H1 (cell line): ENCODE measurements at regions not wholly inside any gene's neighbourhood (a gene's known extent, or its start where the extent isn't known, plus 50 kb on each side); places are given as distances from the start of the nearest gene placed in this dataset.

Source experiments
- CTCF ChIA-PET: fragments of 300-600 bp; sonication (Branson Sonifier 250); formaldehyde crosslinking; loops from one replicate; lab custom pipeline; 2021; ENCODE audit not compliant: partially characterized antibody; lab: Charles Lee
- POLR2A ChIA-PET: fragments of 300-600 bp; sonication (Branson Sonifier 250); formaldehyde crosslinking; loops from one replicate; lab custom pipeline; 2021; ENCODE audit warnings: inconsistent platforms; ENCODE audit not compliant: partially characterized antibody; lab: Charles Lee
- DNase-seq, 2 experiments: peaks; one replicate each; pipeline versions ENCODE4 v3.0.0 to v3.0.0-alpha.2; 2010 to 2022; ENCODE audit warnings: low spot score in 2 of 2, low read depth in 1 of 2, mixed read lengths in 1 of 2
- FAIRE-seq: peaks from 2 replicates; lab custom pipeline; 2011; peaks lifted over from hg19 to GRCh38; lab: Jason Lieb, UNC
- H2AFZ ChIP-seq: 2 replicates; pipeline ENCODE4 v1.8.1; 2012; ENCODE audit warnings: low read length, inconsistent platforms
- H2AK5ac ChIP-seq: 2 replicates; pipeline ENCODE4 v1.6.1; 2013; ENCODE audit warnings: low read depth, low read length
- H2BK120ac ChIP-seq: replicated peaks from 2 replicates; pipeline ENCODE3; 2013; ENCODE audit warnings: low read depth, low read length, inconsistent platforms
- H2BK12ac ChIP-seq: 2 replicates; pipeline ENCODE4 v1.6.1; 2013; ENCODE audit warnings: low read depth, low read length
- H2BK15ac ChIP-seq: 2 replicates; pipeline ENCODE4 v1.6.1; 2013; ENCODE audit warnings: low read length
- H2BK20ac ChIP-seq: 2 replicates; pipeline ENCODE4 v1.6.1; 2013; ENCODE audit warnings: low read length
- H2BK5ac ChIP-seq: 2 replicates; pipeline ENCODE4 v1.6.1; 2013; ENCODE audit warnings: low read depth, low read length
- H3K14ac ChIP-seq: 2 replicates; pipeline ENCODE4 v1.6.1; 2013; ENCODE audit warnings: inconsistent platforms; ENCODE audit not compliant: insufficient read length
- H3K18ac ChIP-seq: 2 replicates; pipeline ENCODE4 v1.6.1; 2013; ENCODE audit warnings: low read length; ENCODE audit errors: extremely low read depth
- H3K23ac ChIP-seq: 2 replicates; pipeline ENCODE4 v1.6.1; 2013; ENCODE audit warnings: inconsistent platforms; ENCODE audit not compliant: insufficient read length
- H3K23me2 ChIP-seq: 2 replicates; pipeline ENCODE4 v1.6.1; 2013; ENCODE audit warnings: low read depth, low read length
- H3K27ac ChIP-seq: 2 replicates; pipeline ENCODE4 v1.6.1; 2011; ENCODE audit warnings: low read depth, low read length, inconsistent platforms
- H3K27me3 ChIP-seq, 4 experiments: replicated peaks in 1 of 4; 1 replicate in 1 of 4; 2 replicates in 3 of 4; pipeline versions ENCODE4 v1.6.1 to v1.8.1; 2011 to 2013; ENCODE audit warnings: low read length in 3 of 4, mild to moderate bottlenecking in 3 of 4, inconsistent platforms in 2 of 4, mixed read lengths in 2 of 4, moderate library complexity in 1 of 4; ENCODE audit not compliant: control insufficient read depth in 3 of 4, insufficient read depth in 3 of 4; ENCODE audit errors: extremely low read depth in 1 of 4
- H3K36me3 ChIP-seq, 4 experiments: 2 replicates each; pipeline versions ENCODE4 v1.6.1 to v1.8.1; 2011 to 2013; ENCODE audit warnings: mild to moderate bottlenecking in 4 of 4, low read length in 3 of 4, moderate library complexity in 2 of 4, control low read depth in 1 of 4, inconsistent platforms in 1 of 4; ENCODE audit not compliant: insufficient read depth in 4 of 4, control insufficient read depth in 2 of 4
- H3K4ac ChIP-seq: replicated peaks from 2 replicates; pipeline ENCODE3; 2013; ENCODE audit warnings: low read length, low read depth, mixed read lengths, inconsistent platforms; ENCODE audit not compliant: insufficient read length
- H3K4me1 ChIP-seq, 4 experiments: replicated peaks in 1 of 4; 1 replicate in 1 of 4; 2 replicates in 3 of 4; pipeline versions ENCODE4 v1.6.1 to v1.8.1; 2011 to 2013; ENCODE audit warnings: low read length in 3 of 4, inconsistent platforms in 2 of 4, mixed read lengths in 1 of 4; ENCODE audit not compliant: insufficient read depth in 4 of 4, control insufficient read depth in 3 of 4
- H3K4me2 ChIP-seq, 2 experiments: 2 replicates each; pipeline versions ENCODE4 v1.6.1 to v1.8.1; 2011 to 2013; ENCODE audit warnings: low read depth in 2 of 2, low read length in 2 of 2, control low read depth in 1 of 2, inconsistent platforms in 1 of 2, mild to moderate bottlenecking in 1 of 2; ENCODE audit not compliant: insufficient read depth in 1 of 2
- H3K4me3 ChIP-seq, 4 experiments: fragments of 200-600, 300-600 bp in 1 of 4; sonication (generic), shearing (Covaris generic), sonication (Bioruptor Twin) in 1 of 4; 2 replicates each; pipeline versions ENCODE4 v1.5.1 to v1.8.1; 2011 to 2016; ENCODE audit warnings: low read length in 4 of 4, low read depth in 3 of 4, control low read depth in 2 of 4, inconsistent platforms in 2 of 4, mild to moderate bottlenecking in 2 of 4, mixed read lengths in 1 of 4, moderate library complexity in 1 of 4; ENCODE audit not compliant: insufficient read depth in 2 of 4; ENCODE audit errors: extremely low read depth in 1 of 4
- H3K56ac ChIP-seq: replicated peaks from 2 replicates; pipeline ENCODE3; 2013; ENCODE audit warnings: low read depth, mild to moderate bottlenecking, mixed read lengths, low read length, inconsistent platforms; ENCODE audit not compliant: insufficient read length
- H3K79me1 ChIP-seq: 2 replicates; pipeline ENCODE4 v1.6.1; 2013; ENCODE audit warnings: low read depth, low read length, control low read depth
- H3K79me2 ChIP-seq, 2 experiments: 2 replicates each; pipeline versions ENCODE4 v1.6.1 to v1.8.1; 2012 to 2013; ENCODE audit warnings: low read length in 2 of 2, mild to moderate bottlenecking in 2 of 2, inconsistent platforms in 1 of 2; ENCODE audit not compliant: insufficient read depth in 2 of 2, control insufficient read depth in 1 of 2
- H3K9ac ChIP-seq, 4 experiments: replicated peaks in 1 of 4; 1 replicate in 1 of 4; 2 replicates in 3 of 4; pipeline versions ENCODE4 v1.6.1 to v1.8.1; 2011 to 2013; ENCODE audit warnings: low read depth in 3 of 4, low read length in 3 of 4, control low read depth in 2 of 4, mild to moderate bottlenecking in 2 of 4, moderate library complexity in 2 of 4, inconsistent platforms in 1 of 4; ENCODE audit errors: extremely low read depth in 1 of 4
- H3K9me3 ChIP-seq, 2 experiments: 2 replicates each; pipeline versions ENCODE4 v1.6.1 to v1.8.1; 2012 to 2013; ENCODE audit warnings: mild to moderate bottlenecking in 2 of 2, moderate library complexity in 2 of 2, control low read depth in 1 of 2, inconsistent platforms in 1 of 2, low read depth in 1 of 2, low read length in 1 of 2, mixed read lengths in 1 of 2; ENCODE audit not compliant: insufficient read depth in 2 of 2
- H4K20me1 ChIP-seq, 2 experiments: replicated peaks in 1 of 2; 2 replicates each; pipeline versions ENCODE3 to v1.8.1; 2011 to 2013; ENCODE audit warnings: inconsistent platforms in 2 of 2, low read length in 2 of 2, mild to moderate bottlenecking in 1 of 2; ENCODE audit not compliant: insufficient read depth in 2 of 2, control insufficient read depth in 1 of 2
- H4K5ac ChIP-seq: 2 replicates; pipeline ENCODE4 v1.6.1; 2013; ENCODE audit warnings: low read length, low read depth, mixed read lengths, inconsistent platforms; ENCODE audit not compliant: insufficient read length
- H4K8ac ChIP-seq: 2 replicates; pipeline ENCODE4 v1.8.0; 2013; ENCODE audit warnings: mild to moderate bottlenecking, moderate library complexity, low read length, inconsistent platforms; ENCODE audit not compliant: insufficient read depth; ENCODE audit errors: extremely low read depth
- H4K91ac ChIP-seq: replicated peaks from 2 replicates; pipeline ENCODE3; 2013; ENCODE audit warnings: low read length, mixed read lengths, inconsistent platforms; ENCODE audit not compliant: insufficient read length
- ASH2L ChIP-seq: fragments of 200-600, 300-600 bp; sonication (generic); IDR thresholded peaks from one replicate; pipeline ENCODE4 v1.7.1; 2017; ENCODE audit warnings: low read length
- ATF2 ChIP-seq: IDR thresholded peaks from 2 replicates; pipeline ENCODE4 v1.6.1; 2012; ENCODE audit warnings: low read length, inconsistent platforms
- CHD1 ChIP-seq: IDR thresholded peaks from 2 replicates; pipeline ENCODE4 v1.6.1; 2012; ENCODE audit warnings: low read depth, low read length, improper control_type of control experiment
- CREB1 ChIP-seq: IDR thresholded peaks from 2 replicates; pipeline ENCODE4 v1.6.1; 2012; ENCODE audit warnings: inconsistent platforms
- EGR1 ChIP-seq: IDR thresholded peaks from 2 replicates; pipeline ENCODE4 v1.6.1; 2011; ENCODE audit warnings: low read depth, low read length, borderline replicate concordance
- FOSL1 ChIP-seq: IDR thresholded peaks from 2 replicates; pipeline ENCODE4 v1.6.1; 2011; ENCODE audit warnings: mild to moderate bottlenecking, low read depth, low read length, moderate library complexity; ENCODE audit not compliant: insufficient read depth
- GABPA ChIP-seq: IDR thresholded peaks from 2 replicates; pipeline ENCODE4 v1.6.1; 2011; ENCODE audit warnings: mild to moderate bottlenecking, low read length, moderate library complexity, borderline replicate concordance; ENCODE audit not compliant: insufficient read depth
- KDM4A ChIP-seq: IDR thresholded peaks from one replicate; pipeline ENCODE4 v1.7.1; 2012; ENCODE audit warnings: low read depth, mild to moderate bottlenecking, moderate library complexity, low read length, inconsistent platforms; ENCODE audit not compliant: severe bottlenecking
- KDM5A ChIP-seq: fragments of 200-600 bp; IDR thresholded peaks from 2 replicates; pipeline ENCODE4 v1.7.1; 2012; ENCODE audit warnings: mild to moderate bottlenecking, low read length, inconsistent platforms, mixed read lengths
- RFX5 ChIP-seq: IDR thresholded peaks from 2 replicates; pipeline ENCODE4 v1.6.1; 2011; ENCODE audit warnings: low read depth, low read length, improper control_type of control experiment, borderline replicate concordance
- RNF2 ChIP-seq: fragments of 200-900, 300-1000 bp; sonication (generic); IDR thresholded peaks from 2 replicates; pipeline ENCODE4 v1.7.1; 2016; ENCODE audit warnings: borderline replicate concordance, low read depth, mild to moderate bottlenecking, antibody characterized with exemption, low read length; ENCODE audit not compliant: poor library complexity, severe bottlenecking; ENCODE audit errors: missing control alignments
- SUZ12 ChIP-seq: fragments of 200-600 bp; sonication (generic); IDR thresholded peaks from 2 replicates; pipeline ENCODE4 v1.6.1; 2012; ENCODE audit warnings: mild to moderate bottlenecking, inconsistent platforms, low read length, moderate library complexity, mixed read lengths
- TAF1 ChIP-seq: IDR thresholded peaks from 2 replicates; pipeline ENCODE4 v1.6.1; 2011; ENCODE audit warnings: mild to moderate bottlenecking, low read depth, low read length

- Histone ChIP-seq H2BK120ac (no peak overlapping the region), H2BK20ac (no peak overlapping the region), H3K79me1 (no peaks in the 10 kb centered on the region), H3K56ac (no peak overlapping the region), H3K9me3 (no peaks in the 10 kb centered on the region), H4K5ac (no peak overlapping the region), H2AK5ac (no peak overlapping the region), H3K14ac (no peak overlapping the region), H3K4me1 (no peaks in the 10 kb centered on the region), H2BK12ac (no peak overlapping the region), H3K79me2 (no peaks in the 10 kb centered on the region), H2AFZ (no peak overlapping the region), H3K23ac (no peak overlapping the region), H3K27me3 (no peaks in the 10 kb centered on the region), H4K20me1 (no peaks in the 10 kb centered on the region), H3K18ac (no peak overlapping the region), H3K23me2 (no peaks in the 10 kb centered on the region), H4K91ac (no peak overlapping the region), H4K8ac (no peak overlapping the region), H3K4me2 (no peak overlapping the region), H3K4ac (no peak overlapping the region), H3K4me3 (no peak overlapping the region), H2BK15ac (no peak overlapping the region), H3K36me3 (no peaks in the 10 kb centered on the region), H3K27ac (no peak overlapping the region), H2BK5ac (no peak overlapping the region), H3K9ac (no peak overlapping the region)
- FAIRE-seq: no peak
- ChIA-PET POLR2A (no interaction called here), CTCF (interaction anchor here (1.0 kb wide), 1 partner anchor 342 kb away, joined by 3 read pairs; no protein-coding TSS in a partner anchor)
- no peak for DNase-seq
- TF ChIP-seq EGR1 (no peak), KDM5A (no peak), ASH2L (no peak), FOSL1 (no peak), CHD1 (no peak), SUZ12 (no peak), KDM4A (no peak), RFX5 (no peak), ATF2 (no peak), GABPA (no peak), TAF1 (no peak), CREB1 (no peak), RNF2 (no peak)
Observed at GRCh38 chr5:33194914-33195313, 245.9 kb upstream of the TARS1 start.
